WTC11 (cell line): ENCODE measurements at regions not wholly inside any gene's neighbourhood (a gene's known extent, or its start where the extent isn't known, plus 50 kb on each side); places are given as distances from the start of the nearest gene placed in this dataset.

Experiments used
- ATAC-seq: fragments of 200-7000 bp; cut with Tn5 transposase; 2 replicates; pipeline ENCODE4 v1.10.0; 2021; ENCODE audit warnings: mild to moderate bottlenecking, moderate library complexity
- CTCF ChIA-PET: fragments of 300-600 bp; sonication (Branson Sonifier 250); formaldehyde crosslinking; loops from one replicate; lab custom pipeline; 2021; ENCODE audit warnings: antibody characterized with exemption; lab: Charles Lee
- POLR2A ChIA-PET: fragments of 350-600 bp; sonication (Branson Sonifier 250); formaldehyde crosslinking; loops from one replicate; lab custom pipeline; 2021; ENCODE audit warnings: antibody characterized with exemption; lab: Charles Lee
- DNase-seq: peaks from one replicate; pipeline ENCODE4 v3.0.0; 2021; ENCODE audit warnings: low spot score
- H3K27ac Mint-ChIP-seq: 2 replicates; pipeline ENCODE4 v1.8.0; 2021; ENCODE audit warnings: mixed read lengths
- H3K27me3 Mint-ChIP-seq: 2 replicates; pipeline ENCODE4 v1.8.0; 2021; ENCODE audit warnings: low read depth, mild to moderate bottlenecking, moderate library complexity, mixed read lengths
- H3K36me3 Mint-ChIP-seq: 2 replicates; pipeline ENCODE4 v1.8.0; 2021; ENCODE audit warnings: mixed read lengths
- H3K4me1 Mint-ChIP-seq: 2 replicates; pipeline ENCODE4 v1.8.0; 2022; ENCODE audit warnings: mixed read lengths
- H3K4me3 Mint-ChIP-seq: 2 replicates; pipeline ENCODE4 v1.8.0; 2021; ENCODE audit warnings: mild to moderate bottlenecking, moderate library complexity, mixed read lengths
- H3K9me3 Mint-ChIP-seq: 2 replicates; pipeline ENCODE4 v1.8.0; 2021; ENCODE audit warnings: mixed read lengths
- ATF1 ChIP-seq: sonication (generic); formaldehyde crosslinking; IDR thresholded peaks from 2 replicates; pipeline ENCODE4 v1.8.1; 2023; ENCODE audit warnings: mild to moderate bottlenecking, moderate library complexity, missing genetic modification reagents
- ELF4 ChIP-seq: sonication (generic); formaldehyde crosslinking; IDR thresholded peaks from 2 replicates; pipeline ENCODE4 v1.8.1; 2022; ENCODE audit warnings: low read depth, mild to moderate bottlenecking, moderate library complexity, missing genetic modification reagents
- FOXJ3 ChIP-seq: sonication (generic); formaldehyde crosslinking; IDR thresholded peaks from 2 replicates; pipeline ENCODE4 v1.9.0; 2021; ENCODE audit warnings: missing genetic modification reagents, mild to moderate bottlenecking, borderline replicate concordance
- GABPB1 ChIP-seq: sonication (generic); formaldehyde crosslinking; IDR thresholded peaks from 2 replicates; pipeline ENCODE4 v1.8.1; 2023; ENCODE audit warnings: mild to moderate bottlenecking, missing genetic modification reagents
- GRHL2 ChIP-seq: fragments of 250-450 bp; sonication (Bioruptor Pico); IDR thresholded peaks from 2 replicates; pipeline ENCODE4 v1.8.0; 2022; ENCODE audit warnings: mild to moderate bottlenecking, moderate library complexity; ENCODE audit not compliant: insufficient replicate concordance, severe bottlenecking
- GTF2I ChIP-seq: fragments of 250-450 bp; sonication (Bioruptor Pico); conservative IDR thresholded peaks from 2 replicates; pipeline ENCODE4 v1.4.0; 2021; ENCODE audit warnings: mild to moderate bottlenecking
- HMGA2 ChIP-seq: fragments of 250-450 bp; sonication (Bioruptor Pico); IDR thresholded peaks from 2 replicates; pipeline ENCODE4 v1.4.0; 2021; ENCODE audit warnings: mild to moderate bottlenecking, moderate library complexity
- NR3C1 ChIP-seq: sonication (generic); formaldehyde crosslinking; conservative IDR thresholded peaks from 2 replicates; pipeline ENCODE4 v1.8.1; 2023; ENCODE audit warnings: low read depth, mild to moderate bottlenecking, missing genetic modification reagents
- PRRX2 ChIP-seq: fragments of 250-450 bp; sonication (Bioruptor Pico); IDR thresholded peaks from 2 replicates; pipeline ENCODE4 v1.8.0; 2021; ENCODE audit warnings: mild to moderate bottlenecking
- SOX15 ChIP-seq: fragments of 250-450 bp; sonication (Bioruptor Pico); IDR thresholded peaks from 2 replicates; pipeline ENCODE4 v1.9.0; 2021; ENCODE audit warnings: mild to moderate bottlenecking
- ZNF416 ChIP-seq: fragments of 250-450 bp; sonication (Bioruptor Pico); IDR thresholded peaks from 2 replicates; pipeline ENCODE4 v1.9.0; 2021; ENCODE audit warnings: mild to moderate bottlenecking, inconsistent platforms
- TF ChIP-seq, protein P1 (sequence below): fragments of 200-600 bp; IDR thresholded peaks from 2 replicates; pipeline ENCODE4 v1.8.0; 2022; ENCODE audit warnings: antibody characterized with exemption
- TF ChIP-seq, protein P2 (sequence below): sonication (generic); formaldehyde crosslinking; IDR thresholded peaks from 2 replicates; pipeline ENCODE4 v1.8.1; 2022; ENCODE audit warnings: mild to moderate bottlenecking, missing genetic modification reagents, moderate library complexity, borderline replicate concordance
- TF ChIP-seq, protein P3 (sequence below): sonication (generic); formaldehyde crosslinking; IDR thresholded peaks from 2 replicates; pipeline ENCODE4 v1.8.0; 2022; ENCODE audit warnings: mild to moderate bottlenecking, missing genetic modification reagents
- TF ChIP-seq, protein P4 (sequence below): sonication (generic); formaldehyde crosslinking; IDR thresholded peaks from 2 replicates; pipeline ENCODE4 v1.8.0; 2022; ENCODE audit warnings: mild to moderate bottlenecking, missing genetic modification reagents
- TF ChIP-seq, protein P5 (sequence below): sonication (generic); formaldehyde crosslinking; IDR thresholded peaks from 2 replicates; pipeline ENCODE4 v1.8.0; 2023; ENCODE audit warnings: missing genetic modification reagents
- TF ChIP-seq, protein P6 (sequence below): fragments of 250-450 bp; sonication (Bioruptor Pico); conservative IDR thresholded peaks from 2 replicates; pipeline ENCODE4 v1.9.0; 2021; ENCODE audit warnings: mild to moderate bottlenecking
- TF ChIP-seq, protein P7 (sequence below): sonication (generic); formaldehyde crosslinking; IDR thresholded peaks from 2 replicates; pipeline ENCODE4 v1.8.0; 2022; ENCODE audit warnings: mild to moderate bottlenecking, missing genetic modification reagents
- TF ChIP-seq, protein P8 (sequence below): sonication (generic); formaldehyde crosslinking; IDR thresholded peaks from 2 replicates; pipeline ENCODE4 v1.8.0; 2022; ENCODE audit warnings: mild to moderate bottlenecking, missing genetic modification reagents

DNA sequence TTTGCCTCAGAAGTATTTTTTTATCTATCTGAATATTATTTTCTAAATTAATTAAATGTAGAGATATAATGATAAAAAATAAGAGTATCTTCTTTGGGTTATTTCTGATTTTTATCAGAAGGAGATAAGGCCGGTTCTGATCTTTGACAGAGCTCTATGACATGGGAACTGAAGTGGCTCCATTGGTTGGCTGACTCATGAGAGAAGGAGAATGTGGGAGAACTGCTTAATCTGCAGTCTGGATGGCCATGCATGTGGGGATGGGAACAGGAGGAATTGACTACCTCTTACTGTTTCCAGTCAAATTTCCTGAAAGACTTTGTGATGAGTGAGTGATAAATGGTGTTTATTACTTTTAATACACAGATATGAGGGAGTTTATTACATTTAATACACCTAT is 155.8 kb upstream of the ATP2B1 start:
- TF ChIP-seq, protein P1, sequence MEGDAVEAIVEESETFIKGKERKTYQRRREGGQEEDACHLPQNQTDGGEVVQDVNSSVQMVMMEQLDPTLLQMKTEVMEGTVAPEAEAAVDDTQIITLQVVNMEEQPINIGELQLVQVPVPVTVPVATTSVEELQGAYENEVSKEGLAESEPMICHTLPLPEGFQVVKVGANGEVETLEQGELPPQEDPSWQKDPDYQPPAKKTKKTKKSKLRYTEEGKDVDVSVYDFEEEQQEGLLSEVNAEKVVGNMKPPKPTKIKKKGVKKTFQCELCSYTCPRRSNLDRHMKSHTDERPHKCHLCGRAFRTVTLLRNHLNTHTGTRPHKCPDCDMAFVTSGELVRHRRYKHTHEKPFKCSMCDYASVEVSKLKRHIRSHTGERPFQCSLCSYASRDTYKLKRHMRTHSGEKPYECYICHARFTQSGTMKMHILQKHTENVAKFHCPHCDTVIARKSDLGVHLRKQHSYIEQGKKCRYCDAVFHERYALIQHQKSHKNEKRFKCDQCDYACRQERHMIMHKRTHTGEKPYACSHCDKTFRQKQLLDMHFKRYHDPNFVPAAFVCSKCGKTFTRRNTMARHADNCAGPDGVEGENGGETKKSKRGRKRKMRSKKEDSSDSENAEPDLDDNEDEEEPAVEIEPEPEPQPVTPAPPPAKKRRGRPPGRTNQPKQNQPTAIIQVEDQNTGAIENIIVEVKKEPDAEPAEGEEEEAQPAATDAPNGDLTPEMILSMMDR: no peak
- TF ChIP-seq ELF4: no peak
- TF ChIP-seq, protein P2, sequence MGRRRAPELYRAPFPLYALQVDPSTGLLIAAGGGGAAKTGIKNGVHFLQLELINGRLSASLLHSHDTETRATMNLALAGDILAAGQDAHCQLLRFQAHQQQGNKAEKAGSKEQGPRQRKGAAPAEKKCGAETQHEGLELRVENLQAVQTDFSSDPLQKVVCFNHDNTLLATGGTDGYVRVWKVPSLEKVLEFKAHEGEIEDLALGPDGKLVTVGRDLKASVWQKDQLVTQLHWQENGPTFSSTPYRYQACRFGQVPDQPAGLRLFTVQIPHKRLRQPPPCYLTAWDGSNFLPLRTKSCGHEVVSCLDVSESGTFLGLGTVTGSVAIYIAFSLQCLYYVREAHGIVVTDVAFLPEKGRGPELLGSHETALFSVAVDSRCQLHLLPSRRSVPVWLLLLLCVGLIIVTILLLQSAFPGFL (CRISPR knock-in tag): no peak
- TF ChIP-seq, protein P3, sequence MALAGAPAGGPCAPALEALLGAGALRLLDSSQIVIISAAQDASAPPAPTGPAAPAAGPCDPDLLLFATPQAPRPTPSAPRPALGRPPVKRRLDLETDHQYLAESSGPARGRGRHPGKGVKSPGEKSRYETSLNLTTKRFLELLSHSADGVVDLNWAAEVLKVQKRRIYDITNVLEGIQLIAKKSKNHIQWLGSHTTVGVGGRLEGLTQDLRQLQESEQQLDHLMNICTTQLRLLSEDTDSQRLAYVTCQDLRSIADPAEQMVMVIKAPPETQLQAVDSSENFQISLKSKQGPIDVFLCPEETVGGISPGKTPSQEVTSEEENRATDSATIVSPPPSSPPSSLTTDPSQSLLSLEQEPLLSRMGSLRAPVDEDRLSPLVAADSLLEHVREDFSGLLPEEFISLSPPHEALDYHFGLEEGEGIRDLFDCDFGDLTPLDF (CRISPR knock-in tag): no peak
- no peak for TF ChIP-seq GRHL2
- TF ChIP-seq, protein P4, sequence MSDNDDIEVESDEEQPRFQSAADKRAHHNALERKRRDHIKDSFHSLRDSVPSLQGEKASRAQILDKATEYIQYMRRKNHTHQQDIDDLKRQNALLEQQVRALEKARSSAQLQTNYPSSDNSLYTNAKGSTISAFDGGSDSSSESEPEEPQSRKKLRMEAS (CRISPR knock-in tag): no peak
- no peak for TF ChIP-seq PRRX2 (CRISPR knock-in tag)
- TF ChIP-seq GTF2I (CRISPR knock-in tag): no peak
- TF ChIP-seq FOXJ3 (CRISPR knock-in tag): no peak
- no peak for TF ChIP-seq NR3C1 (CRISPR knock-in tag)
- TF ChIP-seq ZNF416 (CRISPR knock-in tag): no peak
- no peak for TF ChIP-seq ATF1
- TF ChIP-seq GABPB1: no peak
- TF ChIP-seq, protein P5, sequence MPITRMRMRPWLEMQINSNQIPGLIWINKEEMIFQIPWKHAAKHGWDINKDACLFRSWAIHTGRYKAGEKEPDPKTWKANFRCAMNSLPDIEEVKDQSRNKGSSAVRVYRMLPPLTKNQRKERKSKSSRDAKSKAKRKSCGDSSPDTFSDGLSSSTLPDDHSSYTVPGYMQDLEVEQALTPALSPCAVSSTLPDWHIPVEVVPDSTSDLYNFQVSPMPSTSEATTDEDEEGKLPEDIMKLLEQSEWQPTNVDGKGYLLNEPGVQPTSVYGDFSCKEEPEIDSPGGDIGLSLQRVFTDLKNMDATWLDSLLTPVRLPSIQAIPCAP (CRISPR knock-in tag): no peak
- TF ChIP-seq HMGA2 (CRISPR knock-in tag): no peak
- TF ChIP-seq, protein P6, sequence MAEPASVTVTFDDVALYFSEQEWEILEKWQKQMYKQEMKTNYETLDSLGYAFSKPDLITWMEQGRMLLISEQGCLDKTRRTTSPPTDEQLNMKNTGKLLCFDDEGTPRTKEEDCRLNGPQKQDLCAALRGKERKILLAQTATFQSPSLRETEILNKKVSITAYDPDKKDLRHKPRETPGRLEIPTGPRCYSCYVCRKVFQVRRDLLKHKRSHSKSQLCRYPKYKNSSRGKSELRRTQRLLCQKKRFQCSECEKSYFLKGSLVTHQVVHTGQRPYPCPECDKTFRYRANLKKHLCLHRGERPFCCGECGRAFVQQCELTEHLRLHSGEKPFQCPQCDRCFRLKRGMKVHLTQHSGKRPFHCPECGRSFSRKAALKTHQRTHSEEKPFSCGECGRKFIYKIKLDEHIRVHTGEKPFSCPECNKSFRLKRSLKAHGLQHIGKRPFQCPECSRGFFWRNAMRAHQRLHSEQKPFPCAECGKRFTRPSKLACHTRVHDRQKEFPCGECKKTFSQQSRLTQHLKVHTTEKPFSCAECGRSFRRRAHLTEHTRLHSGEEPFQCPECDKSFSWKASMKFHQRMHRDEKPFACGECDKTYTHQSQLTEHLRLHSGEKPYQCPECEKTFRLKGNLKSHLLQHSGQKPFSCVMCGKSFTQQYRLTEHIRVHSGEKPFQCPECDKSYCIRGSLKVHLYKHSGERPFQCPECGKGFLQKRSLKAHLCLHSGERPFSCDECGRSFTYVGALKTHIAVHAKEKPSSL (CRISPR knock-in tag): no peak
- TF ChIP-seq, protein P7, sequence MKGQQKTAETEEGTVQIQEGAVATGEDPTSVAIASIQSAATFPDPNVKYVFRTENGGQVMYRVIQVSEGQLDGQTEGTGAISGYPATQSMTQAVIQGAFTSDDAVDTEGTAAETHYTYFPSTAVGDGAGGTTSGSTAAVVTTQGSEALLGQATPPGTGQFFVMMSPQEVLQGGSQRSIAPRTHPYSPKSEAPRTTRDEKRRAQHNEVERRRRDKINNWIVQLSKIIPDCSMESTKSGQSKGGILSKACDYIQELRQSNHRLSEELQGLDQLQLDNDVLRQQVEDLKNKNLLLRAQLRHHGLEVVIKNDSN (CRISPR knock-in tag): no peak
- no peak for TF ChIP-seq SOX15 (CRISPR knock-in tag)
- TF ChIP-seq, protein P8, sequence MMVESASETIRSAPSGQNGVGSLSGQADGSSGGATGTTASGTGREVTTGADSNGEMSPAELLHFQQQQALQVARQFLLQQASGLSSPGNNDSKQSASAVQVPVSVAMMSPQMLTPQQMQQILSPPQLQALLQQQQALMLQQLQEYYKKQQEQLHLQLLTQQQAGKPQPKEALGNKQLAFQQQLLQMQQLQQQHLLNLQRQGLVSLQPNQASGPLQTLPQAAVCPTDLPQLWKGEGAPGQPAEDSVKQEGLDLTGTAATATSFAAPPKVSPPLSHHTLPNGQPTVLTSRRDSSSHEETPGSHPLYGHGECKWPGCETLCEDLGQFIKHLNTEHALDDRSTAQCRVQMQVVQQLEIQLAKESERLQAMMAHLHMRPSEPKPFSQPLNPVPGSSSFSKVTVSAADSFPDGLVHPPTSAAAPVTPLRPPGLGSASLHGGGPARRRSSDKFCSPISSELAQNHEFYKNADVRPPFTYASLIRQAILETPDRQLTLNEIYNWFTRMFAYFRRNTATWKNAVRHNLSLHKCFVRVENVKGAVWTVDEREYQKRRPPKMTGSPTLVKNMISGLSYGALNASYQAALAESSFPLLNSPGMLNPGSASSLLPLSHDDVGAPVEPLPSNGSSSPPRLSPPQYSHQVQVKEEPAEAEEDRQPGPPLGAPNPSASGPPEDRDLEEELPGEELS (CRISPR knock-in tag): no peak
- DNase-seq: no peak
- no peaks in the 10 kb centered on the region for H3K36me3 Mint-ChIP-seq
- CTCF ChIA-PET: no interaction called here
- peaks cover 5% of the 10 kb centered on the region for H3K9me3 Mint-ChIP-seq
- POLR2A ChIA-PET: no interaction called here
- 0 out of 2 replicates have a peak, but pooled peaks have one; percentile 28 for ATAC-seq
- H3K4me1 Mint-ChIP-seq: peaks cover 24% of the 10 kb centered on the region
- no peak overlapping the region for H3K4me3 Mint-ChIP-seq
- H3K27me3 Mint-ChIP-seq: peaks cover 63% of the 10 kb centered on the region
- no peak overlapping the region for H3K27ac Mint-ChIP-seq
